ENCODE measurements at regions not wholly inside any gene's neighbourhood (a gene's known extent, or its start where the extent isn't known, plus 50 kb on each side); places are given as distances from the start of the nearest gene placed in this dataset.

DNA sequence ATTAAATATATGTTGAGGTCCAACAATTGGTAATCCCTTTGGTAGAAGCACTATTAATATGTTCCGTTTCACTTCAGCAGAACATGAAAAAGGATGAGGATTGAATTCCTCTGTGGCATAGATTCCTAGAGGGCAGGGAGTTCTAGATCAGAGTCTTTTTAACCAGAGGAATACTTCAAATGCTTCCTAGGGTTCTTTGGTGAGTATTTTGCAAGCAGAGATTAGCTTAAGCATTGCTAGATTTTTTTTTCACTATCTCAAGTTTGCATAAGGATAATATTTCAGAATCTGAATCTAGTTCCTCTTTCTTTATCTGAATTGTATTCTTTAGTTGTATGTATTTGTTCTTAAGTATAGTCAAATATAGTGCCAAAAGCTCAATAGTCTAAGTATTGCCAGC lies 116.6 kb upstream of the ADAMTSL1 start:
- DNase-seq, result no peak

DNA sequence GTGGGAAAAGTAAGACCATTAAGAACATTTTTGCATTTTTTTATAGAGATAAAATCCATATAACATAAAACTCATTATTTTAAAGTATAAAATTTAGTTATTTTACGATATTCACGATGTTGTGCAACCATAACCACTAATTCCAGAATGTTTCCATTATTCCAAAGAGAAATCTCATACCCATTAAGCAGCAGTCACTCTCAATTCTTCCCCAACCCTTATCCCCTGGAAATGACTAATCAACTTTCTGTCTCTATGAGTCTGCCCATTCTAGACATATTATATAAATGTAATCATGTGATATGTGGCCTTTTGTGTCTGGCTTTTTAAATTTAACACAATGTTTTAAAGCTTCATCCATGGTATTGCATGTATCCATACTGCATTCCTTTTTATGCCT lies 115.6 kb upstream of the ADAMTSL1 start:
- DNase-seq, result no peak

DNA sequence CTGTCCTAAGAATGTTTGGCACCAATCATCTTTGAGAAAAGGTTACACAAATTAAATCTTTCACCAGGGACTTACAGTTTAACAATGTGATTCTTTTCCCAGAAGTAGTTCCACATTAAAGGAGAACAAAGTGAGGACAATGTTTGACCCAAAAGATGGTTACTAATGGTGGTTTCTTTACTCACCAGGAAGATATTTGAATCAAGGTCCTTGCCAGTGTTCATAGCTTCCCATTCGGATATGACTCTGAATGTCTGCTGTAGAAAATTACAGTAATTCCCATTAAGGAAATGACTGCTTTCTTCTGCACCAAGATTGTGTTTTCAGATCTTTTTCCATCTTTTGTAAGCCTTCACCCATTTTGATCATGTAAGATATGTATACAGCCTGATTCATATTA lies 114.6 kb upstream of the ADAMTSL1 start:
- DNase-seq, result no peak

DNA sequence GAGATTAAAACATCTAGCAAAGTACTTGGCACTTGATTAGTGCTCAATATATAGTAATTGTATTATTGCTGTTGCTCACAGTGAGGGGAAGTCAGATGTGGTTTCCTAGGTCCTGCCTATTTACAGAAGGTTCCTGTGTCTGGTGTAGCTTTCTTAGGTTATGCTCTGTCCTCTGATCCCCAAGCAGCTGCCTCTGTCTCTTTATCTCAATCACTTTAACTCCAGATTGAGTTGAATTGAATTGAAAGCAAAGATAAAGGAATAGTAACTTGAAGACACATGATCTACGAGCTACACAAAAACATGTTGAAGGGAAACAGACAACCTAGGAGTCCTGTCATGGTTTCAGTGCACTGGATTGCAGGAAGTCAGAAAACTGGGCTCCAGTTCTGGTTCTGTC lies 113.9 kb upstream of the ADAMTSL1 start:
- DNase-seq, result no peak

DNA sequence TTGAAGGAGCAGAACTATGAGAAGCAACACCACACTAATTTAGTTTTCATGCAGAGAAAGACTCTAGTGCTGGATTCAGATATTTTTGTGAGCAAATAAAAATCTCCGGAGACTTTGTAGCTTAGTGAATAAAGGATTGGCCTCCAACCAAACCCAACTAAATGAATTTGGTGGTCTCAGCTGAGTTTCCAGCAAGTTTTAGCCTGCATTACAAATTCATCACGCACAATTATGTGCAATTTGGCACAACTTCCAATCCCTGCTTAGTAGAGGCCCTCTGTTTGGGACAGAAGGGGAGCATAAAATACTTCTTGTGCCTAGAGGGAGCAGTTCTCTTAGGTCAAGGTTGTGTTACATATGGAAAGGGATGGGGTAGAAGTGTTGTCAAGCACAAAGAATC lies 112.3 kb upstream of the ADAMTSL1 start:
- DNase-seq, result no peak

DNA sequence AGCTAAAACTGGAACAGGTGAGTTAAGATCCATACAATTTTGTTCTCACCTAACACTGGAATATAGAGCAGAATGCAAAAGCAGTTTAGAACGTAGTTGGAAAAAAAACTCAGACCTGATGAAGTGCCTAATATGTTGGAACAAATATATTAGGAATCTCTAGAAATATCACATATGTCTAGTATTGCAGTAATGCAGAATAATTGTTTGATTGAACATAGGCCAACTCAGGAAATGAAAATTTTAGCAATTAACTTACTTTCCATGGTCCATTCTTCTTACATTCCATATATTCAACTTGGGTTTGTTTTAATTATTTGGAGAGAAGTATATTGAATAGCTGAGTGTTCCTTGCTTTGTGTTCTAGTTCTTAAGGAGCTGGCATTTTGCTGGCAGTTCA lies 111.8 kb upstream of the ADAMTSL1 start:
- DNase-seq, result no peak

DNA sequence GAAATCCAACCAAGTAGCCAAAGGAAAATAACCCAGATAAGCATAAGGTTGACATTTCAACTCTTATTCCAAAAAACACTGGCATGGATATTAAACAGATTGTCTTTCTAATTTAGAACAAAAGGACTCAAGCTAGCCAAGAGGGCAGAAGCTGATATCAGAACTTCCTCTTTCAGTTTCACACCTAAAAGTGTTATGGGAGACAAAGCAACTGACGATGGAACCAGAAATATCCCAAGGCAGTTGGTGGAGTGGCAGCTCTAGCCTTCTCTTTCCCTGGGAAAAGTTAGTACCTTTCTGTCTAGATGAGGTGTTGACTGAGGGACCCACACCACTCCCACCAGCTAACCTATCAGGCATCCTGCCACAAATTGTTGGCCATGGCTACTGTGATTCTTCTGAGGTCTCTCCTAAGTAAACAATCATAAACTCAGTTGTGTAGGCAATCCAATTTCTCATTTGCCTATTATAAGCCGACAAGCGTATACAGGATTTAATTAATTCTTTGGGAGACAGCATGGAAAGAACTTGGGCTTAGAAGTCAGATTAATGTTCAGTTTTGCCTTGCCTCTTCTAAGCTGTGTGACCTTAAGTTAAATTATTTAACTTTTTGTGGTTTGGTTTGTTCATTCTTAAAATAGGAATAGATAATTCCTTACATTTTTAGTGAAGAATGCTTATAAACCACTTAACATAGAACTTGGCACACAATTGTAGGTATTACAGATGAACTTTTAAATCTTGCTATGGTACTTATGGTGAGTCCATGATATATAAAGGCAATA lies 110.9 kb upstream of the ADAMTSL1 start:
- no peak for DNase-seq

DNA sequence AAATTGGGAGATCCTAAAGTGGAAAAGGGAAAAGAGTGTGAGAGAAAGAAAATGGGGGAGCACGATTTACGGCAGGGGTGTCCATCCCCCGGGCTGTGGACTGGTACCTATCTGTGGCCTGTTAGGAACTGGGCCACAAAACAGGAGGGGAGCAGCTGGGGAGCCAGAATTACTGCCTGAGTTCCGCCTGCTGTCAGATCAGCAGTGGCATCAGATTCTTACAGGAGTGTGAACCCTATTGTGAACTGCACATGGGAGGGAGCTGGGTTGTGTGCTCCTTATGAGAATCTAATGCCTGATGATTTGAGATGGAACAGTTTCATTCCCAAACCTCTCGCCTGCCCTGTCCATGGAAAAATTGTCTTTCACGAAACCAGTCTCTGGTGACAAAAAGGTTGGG lies 108.3 kb upstream of the ADAMTSL1 start:
- no peak for DNase-seq

DNA sequence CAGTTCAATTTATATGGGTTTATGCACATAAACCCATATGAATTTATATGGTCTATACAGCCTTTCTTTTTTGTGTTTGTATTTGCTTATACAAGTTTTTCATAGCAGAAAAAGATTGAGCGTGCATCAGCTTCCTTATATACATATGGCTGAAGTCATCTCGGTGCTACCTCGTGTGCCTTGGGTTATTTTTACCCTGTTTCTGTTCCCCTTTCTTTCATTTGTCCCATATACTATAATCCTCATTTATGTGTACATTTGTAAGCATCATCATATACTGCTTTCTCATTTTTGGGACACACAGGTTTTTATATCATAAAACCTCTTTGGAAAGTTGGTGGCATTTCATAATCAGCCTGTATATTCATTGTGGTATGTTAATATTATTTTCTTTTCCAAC lies 107.8 kb upstream of the ADAMTSL1 start:
- no peak for DNase-seq

DNA sequence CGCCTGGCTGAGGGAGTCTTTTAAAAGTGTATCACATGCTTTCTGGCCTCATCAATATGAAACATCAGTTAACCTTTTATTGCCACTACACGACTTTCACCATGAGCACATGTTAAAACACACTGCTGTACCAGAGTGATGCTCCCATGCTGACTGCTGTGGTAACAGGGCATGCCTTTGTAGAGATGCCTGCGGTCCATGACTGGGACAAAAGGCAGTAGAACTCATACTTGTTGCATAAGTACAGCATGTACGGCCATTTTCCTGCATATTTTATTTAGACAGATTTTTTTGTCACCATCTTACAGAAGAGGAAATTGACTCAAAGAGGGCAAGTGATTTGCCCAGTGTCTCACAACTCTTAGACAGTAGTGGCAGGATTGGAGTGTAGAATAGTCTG lies 105.7 kb upstream of the ADAMTSL1 start:
- DNase-seq, result no peak

DNA sequence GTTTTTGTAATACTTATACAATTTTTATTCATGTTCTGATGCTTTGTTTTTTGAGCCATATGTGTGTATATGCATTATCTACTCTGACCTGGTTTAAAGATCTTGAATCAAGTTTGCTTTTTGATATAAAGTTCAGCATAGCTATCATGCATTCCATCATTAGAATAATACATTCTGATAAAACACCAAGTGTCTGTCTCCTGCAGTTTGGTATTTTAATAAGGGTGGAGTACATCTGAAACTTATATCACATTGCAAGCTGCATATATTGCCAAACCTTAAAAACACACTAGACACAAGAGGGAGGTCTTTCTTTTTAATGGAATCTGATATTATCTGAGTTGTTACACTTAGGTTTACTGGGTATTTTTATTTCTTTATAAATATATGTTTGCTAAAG lies 102.8 kb upstream of the ADAMTSL1 start:
- DNase-seq, result no peak

DNA sequence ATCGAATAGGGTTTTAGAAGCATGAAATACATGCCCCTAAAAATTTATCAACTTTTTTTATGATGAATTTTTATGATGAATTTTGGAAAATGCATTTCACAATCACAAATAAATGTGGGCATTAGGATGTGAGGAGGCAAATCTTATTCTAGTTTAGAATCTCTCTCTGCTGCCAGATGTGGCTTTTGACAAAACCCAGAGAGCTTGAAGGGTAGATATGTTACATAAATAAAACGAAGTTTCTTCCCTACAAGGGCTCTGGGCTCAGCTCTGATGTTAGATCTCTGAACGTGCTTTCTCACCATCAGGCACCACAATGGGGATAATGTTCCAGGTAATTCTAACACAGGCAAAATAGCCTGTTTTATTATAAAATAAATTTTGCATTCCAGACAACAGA lies 102.3 kb upstream of the ADAMTSL1 start:
- no peak for DNase-seq

DNA sequence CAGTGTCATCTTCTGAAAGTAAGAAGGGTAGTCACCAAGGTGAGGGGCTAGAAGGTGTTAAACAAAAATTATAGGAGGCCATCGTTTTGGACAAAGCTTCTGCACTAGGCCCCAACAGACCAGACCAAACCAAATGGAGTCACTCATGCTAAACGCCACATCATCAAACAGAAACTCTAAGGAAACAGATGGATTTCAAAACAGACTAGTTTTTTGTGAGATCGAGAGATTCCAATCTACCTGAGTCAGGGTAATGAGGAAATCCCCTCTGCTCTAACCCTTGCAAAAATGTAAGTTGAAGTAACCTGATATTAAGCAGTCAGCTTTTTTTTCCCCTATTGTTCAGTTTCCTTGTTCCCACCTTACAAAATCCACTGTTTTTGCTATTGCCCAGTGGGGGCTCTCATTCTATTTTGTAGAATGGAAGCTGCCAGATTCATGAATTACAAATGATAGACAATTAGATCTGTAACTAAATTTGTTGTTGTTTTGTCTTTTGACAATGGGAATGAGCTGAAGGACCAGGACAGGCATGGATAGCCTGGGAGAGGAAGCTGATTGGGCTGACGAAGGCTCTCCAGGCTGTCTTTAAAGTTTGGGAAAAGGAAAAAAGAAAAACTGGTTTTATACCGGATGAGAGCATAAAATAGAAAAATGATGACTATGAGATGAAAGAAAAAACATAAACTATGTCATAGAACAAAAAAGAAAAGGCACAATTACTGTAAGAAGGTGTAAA lies 94.7 kb upstream of the ADAMTSL1 start:
- no peak for DNase-seq

DNA sequence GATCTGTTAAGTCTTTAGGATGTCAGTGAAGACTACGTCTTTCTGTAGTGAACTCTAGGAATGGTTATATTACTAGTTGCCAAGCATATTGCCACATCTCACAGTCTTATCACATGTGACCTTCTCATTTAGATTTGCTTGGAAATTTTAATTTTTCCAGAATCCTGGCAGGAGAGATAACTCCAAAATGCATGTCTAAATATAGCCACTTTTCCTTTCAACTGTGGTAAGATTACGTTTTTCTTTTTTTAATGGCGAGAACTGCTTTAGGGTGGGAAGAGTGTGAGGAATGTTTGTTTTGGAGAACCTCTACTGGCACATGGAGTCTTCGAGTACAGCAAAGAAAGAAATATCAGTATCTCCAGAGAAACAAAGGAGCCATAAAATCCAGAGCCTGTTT lies 91.7 kb upstream of the ADAMTSL1 start:
- DNase-seq, result no peak

DNA sequence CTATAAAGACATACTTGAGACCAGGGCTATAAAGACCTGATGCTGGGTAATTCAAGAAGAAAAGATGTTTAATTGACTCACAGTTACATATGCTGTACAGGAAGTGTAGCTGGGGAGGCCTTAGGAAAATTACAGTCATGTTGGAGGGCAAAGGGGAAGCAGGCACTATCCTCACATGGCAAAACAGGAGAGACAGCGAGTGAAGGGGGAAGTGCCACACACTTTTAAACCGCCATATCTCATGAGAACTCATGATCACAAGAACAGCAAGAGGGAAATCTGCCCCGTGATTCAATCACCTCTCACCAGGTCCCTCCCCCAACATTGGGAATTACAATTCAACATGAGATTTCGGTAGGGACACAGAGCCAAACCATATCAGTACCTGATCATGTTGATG lies 89.9 kb upstream of the ADAMTSL1 start:
- no peak for DNase-seq

DNA sequence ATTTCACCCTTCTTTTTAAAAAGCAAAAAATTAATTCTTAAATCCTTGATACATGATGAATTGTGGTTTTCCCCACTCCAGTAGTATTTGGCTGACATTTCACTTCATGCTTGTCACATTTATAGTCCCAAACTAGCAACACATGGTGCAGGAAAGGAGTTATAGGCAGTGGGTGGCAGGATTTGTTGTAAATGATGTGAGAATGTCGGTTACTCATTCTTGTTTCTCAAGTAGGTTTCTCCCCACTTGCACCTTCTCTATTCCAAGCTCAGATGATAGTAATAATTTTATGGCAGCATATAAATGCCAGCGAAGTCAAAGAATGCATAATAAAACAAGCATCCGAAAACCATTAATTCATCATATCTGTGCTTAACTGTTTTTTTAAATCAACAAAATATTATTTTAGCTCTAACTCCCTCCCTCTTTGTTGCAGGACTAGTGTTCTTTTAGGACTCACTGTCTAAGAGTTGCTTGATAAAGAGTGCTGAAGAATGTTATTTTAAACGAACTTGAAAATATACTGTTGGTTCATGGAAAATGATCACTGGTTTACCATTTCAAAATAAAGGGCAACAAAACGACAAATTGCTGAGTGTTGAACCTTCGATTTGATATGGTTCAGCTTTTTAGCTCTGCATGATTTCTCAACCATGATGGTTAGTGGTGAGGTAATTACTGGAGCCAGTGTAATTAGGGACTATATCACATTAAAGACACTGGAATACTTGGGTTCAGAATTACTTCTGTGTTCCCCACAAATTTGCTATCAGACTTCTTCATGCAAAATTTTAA lies 88.1 kb upstream of the ADAMTSL1 start:
- no peak for DNase-seq

DNA sequence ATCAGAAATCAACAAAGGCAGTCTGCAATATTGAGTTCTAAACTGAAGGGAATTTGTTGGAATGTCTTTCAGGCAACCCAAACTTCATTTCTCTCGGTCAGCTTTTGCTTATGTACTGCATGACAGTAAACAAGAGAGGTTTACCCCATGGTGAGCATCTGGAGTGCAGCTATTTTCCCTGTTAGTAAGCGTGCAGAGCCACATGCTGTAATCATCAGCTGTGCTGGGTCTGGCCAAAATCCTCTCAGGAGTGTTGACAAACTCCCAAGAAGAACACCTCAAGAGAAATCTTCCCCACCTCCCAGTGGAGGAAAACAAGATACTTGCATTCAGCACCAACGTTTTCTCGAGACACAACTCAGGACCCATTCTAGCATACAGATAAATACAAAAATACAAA lies 83.6 kb upstream of the ADAMTSL1 start:
- DNase-seq, result no peak

DNA sequence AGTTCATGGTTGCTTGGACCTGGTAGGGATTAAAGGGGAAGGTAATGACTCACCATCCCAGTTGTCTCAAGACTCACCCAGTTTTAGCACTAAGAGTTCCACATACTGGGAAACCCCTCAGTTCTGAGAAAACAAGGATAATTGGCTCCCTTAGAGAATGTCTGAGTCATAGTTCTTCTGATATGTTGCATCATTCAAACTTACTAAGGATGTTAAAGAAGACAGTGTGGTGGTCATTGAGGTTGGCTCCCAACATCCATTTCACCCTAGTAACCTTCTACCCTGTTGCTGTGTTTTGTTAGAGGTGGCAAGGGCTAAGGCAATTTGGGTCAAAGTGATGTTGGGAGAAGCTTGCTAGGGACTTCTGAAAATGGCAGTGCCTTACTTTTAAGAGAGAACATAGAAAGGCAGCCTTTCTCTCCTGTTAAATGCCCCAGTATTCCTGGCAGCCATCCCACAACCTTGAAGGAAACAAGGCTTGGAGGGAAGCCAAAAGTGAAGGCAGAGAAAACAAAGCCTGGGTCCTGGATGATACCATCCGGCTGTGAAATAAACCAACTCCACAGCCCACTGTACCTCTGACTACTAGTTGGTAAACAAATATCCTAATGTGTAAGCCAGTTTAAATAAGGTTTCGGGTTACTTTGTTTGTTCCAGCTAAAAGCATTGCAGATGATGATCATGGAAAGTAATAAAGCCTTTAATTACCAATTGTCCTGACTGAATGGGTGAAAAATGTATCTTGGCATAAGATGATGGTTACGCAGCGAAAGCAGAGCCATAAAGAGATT lies 80.4 kb upstream of the ADAMTSL1 start:
- no peak for DNase-seq

DNA sequence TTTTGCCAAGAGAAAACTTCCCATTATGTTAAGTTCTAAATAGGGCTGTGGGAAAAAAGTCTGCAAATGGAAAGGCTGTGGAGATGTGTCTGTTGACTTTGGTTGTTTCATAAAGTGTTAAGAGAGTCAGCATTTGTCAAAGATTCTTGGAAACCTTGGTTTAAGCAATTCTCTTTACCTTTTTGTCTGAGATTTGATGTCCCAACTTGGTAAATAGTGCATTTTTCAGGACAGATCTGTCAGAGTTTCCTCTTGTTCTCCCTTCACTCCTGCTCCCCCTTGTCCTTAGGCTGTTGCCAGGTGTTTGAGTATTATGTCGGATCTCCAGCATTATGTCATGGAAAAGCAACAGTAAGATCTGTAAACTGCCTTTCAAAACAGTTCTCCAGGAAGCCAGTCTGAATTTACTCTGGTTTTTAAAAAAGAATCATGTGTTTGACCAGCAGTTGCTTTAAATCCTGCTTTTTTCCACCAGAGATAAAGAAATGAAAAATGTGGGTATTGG lies 79.1 kb upstream of the ADAMTSL1 start:
- no peak for DNase-seq

DNA sequence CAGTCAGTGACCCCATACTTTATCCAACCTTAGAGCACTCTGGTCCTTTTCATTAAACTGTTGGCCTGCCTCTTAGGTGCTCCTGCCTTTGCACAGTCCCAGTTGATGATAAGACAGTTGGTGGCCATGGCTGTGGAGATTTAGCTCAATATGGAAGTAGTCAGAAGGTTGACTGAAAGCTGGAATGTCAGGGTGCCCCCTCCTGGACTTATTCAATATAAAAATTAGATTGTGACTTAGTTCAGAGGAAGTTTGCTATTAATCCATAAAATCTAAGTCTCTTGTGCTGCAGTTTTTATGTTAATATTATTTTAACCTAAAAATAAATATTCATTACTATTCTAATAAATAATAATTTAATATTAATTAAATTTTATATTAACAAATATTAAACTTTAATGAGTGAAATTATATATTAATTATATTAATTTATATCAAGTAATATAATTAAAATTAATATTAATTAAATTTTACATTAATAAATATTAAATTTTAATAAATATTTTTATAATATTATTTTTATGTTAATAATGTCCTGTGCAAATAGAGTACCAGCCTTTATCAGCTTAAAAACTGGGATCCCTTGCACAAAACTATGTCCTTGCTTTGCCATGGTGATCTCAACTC lies 77.7 kb upstream of the ADAMTSL1 start:
- no peak for DNase-seq

DNA sequence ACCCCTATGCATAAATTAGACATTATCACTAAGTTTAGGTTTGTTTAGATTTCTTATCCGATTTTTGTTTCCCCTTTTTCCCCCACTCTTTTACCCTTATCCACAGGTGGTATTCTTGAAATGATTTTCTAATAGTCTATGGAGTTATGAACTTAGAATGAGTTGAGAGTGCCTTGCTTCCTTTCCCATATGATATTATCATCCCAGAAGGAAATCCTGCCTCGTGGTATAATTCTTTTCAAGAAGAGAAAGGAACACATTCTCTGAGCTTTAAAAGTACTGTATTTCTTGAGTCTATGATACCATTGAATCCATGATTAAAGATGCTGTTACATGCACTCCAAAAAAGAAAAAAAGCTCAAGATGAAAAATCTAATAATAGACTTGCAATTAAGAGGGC lies 76.9 kb upstream of the ADAMTSL1 start:
- DNase-seq, result no peak

DNA sequence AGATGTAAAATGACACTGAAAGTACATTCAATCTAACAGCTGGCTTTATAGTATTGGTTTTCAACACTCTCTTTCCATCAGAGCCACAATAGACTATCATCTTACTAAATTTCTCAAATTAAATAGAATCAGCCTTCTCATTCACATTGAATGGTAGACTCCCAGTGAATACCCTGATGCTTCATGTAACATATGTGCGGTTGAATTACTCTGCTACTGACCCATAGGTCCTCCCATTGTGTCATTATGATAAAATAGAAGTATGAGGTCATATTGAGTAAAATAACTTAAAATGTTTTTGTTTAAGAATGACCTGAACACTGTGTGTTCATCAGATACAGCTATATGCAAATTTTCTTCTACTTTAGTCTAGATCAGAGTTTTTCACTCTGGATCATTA lies 75.9 kb upstream of the ADAMTSL1 start:
- no peak for DNase-seq

Data from activated T-cell treated with anti-CD3 and anti-CD28 coated beads, Interleukin-2, amount 50 U/mL, for 1 hour (primary cell).